ENCODE measurements at regions not wholly inside any gene's neighbourhood (a gene's known extent, or its start where the extent isn't known, plus 50 kb on each side); places are given as distances from the start of the nearest gene placed in this dataset.

- H3K9me3 ChIP-seq (ENCODE audit: control insufficient read depth, insufficient read depth, low read length) = no peaks in the 10 kb centered on the region
Measured at GRCh38 chr14:86423214-86423613, 893.3 kb downstream of the FLRT2 start.

GRCh38 chr14:86420131-86420530 lies 890.2 kb downstream of the FLRT2 start:
- Histone ChIP-seq H3K27ac (ENCODE audit: low read depth, low read length) (no peak overlapping the region), H3K9me3 (ENCODE audit: control insufficient read depth, insufficient read depth, low read length) (no peaks in the 10 kb centered on the region), H3K27me3 (ENCODE audit: control insufficient read depth, insufficient read depth, low read length) (no peaks in the 10 kb centered on the region), H3K4me3 (ENCODE audit: low read depth, low read length) (no peak overlapping the region)
- ChIA-PET POLR2A (no interaction called here), CTCF (no interaction called here)
- DNase-seq (ENCODE audit: low read depth, low spot score) = no peak
- TF ChIP-seq CTCF (IDR thresholded peaks at IDR 0.05; ENCODE audit: low read depth, low read length) = no peak

More at GRCh38 chr14:86423214-86423613, 893.3 kb downstream of the FLRT2 start:
- Histone ChIP-seq H3K27me3 (ENCODE audit: control insufficient read depth, insufficient read depth, low read length) (no peaks in the 10 kb centered on the region), H3K4me3 (ENCODE audit: low read depth, low read length) (no peak overlapping the region), H3K27ac (ENCODE audit: low read depth, low read length) (no peak overlapping the region)
- ChIA-PET POLR2A (no interaction called here), CTCF (no interaction called here)
- DNase-seq (ENCODE audit: low read depth, low spot score) = no peak
- TF ChIP-seq CTCF (IDR thresholded peaks at IDR 0.05; ENCODE audit: low read depth, low read length) = no peak

GRCh38 chr14:86414146-86414545 lies 884.2 kb downstream of the FLRT2 start:
- ChIA-PET POLR2A (no interaction called here), CTCF (no interaction called here)
- Histone ChIP-seq H3K27ac (ENCODE audit: low read depth, low read length) (no peak overlapping the region), H3K27me3 (ENCODE audit: control insufficient read depth, insufficient read depth, low read length) (no peaks in the 10 kb centered on the region), H3K4me3 (ENCODE audit: low read depth, low read length) (no peak overlapping the region), H3K9me3 (ENCODE audit: control insufficient read depth, insufficient read depth, low read length) (no peaks in the 10 kb centered on the region)
- DNase-seq (ENCODE audit: low read depth, low spot score) = no peak
- TF ChIP-seq CTCF (IDR thresholded peaks at IDR 0.05; ENCODE audit: low read depth, low read length) = no peak

- no peak for DNase-seq (ENCODE audit: low read depth, low spot score)
- ChIA-PET CTCF (no interaction called here), POLR2A (no interaction called here)
- H3K9me3 ChIP-seq (ENCODE audit: control insufficient read depth, insufficient read depth, low read length) = no peaks in the 10 kb centered on the region
- H3K27me3 ChIP-seq (ENCODE audit: control insufficient read depth, insufficient read depth, low read length) = no peaks in the 10 kb centered on the region
- no peak for TF ChIP-seq CTCF (IDR thresholded peaks at IDR 0.05; ENCODE audit: low read depth, low read length)
- no peak overlapping the region for H3K4me3 ChIP-seq (ENCODE audit: low read depth, low read length)
- no peak overlapping the region for H3K27ac ChIP-seq (ENCODE audit: low read depth, low read length)
Measured at GRCh38 chr14:86404989-86405649, 875.2 kb downstream of the FLRT2 start.

GRCh38 chr14:86404425-86404824 lies 874.5 kb downstream of the FLRT2 start:
- POLR2A ChIA-PET = no interaction called here
- Histone ChIP-seq H3K9me3 (ENCODE audit: control insufficient read depth, insufficient read depth, low read length) (no peaks in the 10 kb centered on the region), H3K27ac (ENCODE audit: low read depth, low read length) (no peak overlapping the region), H3K27me3 (ENCODE audit: control insufficient read depth, insufficient read depth, low read length) (no peaks in the 10 kb centered on the region), H3K4me3 (ENCODE audit: low read depth, low read length) (no peak overlapping the region)
- TF ChIP-seq CTCF (IDR thresholded peaks at IDR 0.05; ENCODE audit: low read depth, low read length) = no peak
- no peak for DNase-seq (ENCODE audit: low read depth, low spot score)
- CTCF ChIA-PET = no interaction called here

Measured in AG04450 (cell line).